Stimulated activated naive CD8-positive, alpha-beta T cell treated with anti-CD3 and anti-CD28 coated beads, Interleukin-15, Interleukin-2, amounts not matched to agents 100 U/mL and 50 U/mL, for 24 hours (primary cell): ENCODE measurements at regions not wholly inside any gene's neighbourhood (a gene's known extent, or its start where the extent isn't known, plus 50 kb on each side); places are given as distances from the start of the nearest gene placed in this dataset.
"Not testable (repeated sequence)": the region's sequence is repeated elsewhere in the genome, so short reads cannot be mapped to it uniquely, and the experiment has no call there.

ENCODE experiments used
- ATAC-seq: fragments of 150-1000 bp; cut with Tn5 transposase; one replicate; pipeline ENCODE4 v1.10.0; 2021
- DNase-seq: peaks from one replicate; pipeline ENCODE4 v3.0.0; 2021

- ATAC-seq, result no peak
Observed at GRCh38 chr12:22810036-22810435, 185.1 kb downstream of the ETNK1 start.

GRCh38 chr12:22812531-22812930, 187.6 kb downstream of the ETNK1 start:
- DNase-seq (no peak), ATAC-seq (no peak)

More at GRCh38 chr12:22810036-22810435, 185.1 kb downstream of the ETNK1 start:
- no peak for DNase-seq

GRCh38 chr12:22821985-22822384, 197.0 kb downstream of the ETNK1 start:
- DNase-seq (no peak), ATAC-seq (no peak)

DNA sequence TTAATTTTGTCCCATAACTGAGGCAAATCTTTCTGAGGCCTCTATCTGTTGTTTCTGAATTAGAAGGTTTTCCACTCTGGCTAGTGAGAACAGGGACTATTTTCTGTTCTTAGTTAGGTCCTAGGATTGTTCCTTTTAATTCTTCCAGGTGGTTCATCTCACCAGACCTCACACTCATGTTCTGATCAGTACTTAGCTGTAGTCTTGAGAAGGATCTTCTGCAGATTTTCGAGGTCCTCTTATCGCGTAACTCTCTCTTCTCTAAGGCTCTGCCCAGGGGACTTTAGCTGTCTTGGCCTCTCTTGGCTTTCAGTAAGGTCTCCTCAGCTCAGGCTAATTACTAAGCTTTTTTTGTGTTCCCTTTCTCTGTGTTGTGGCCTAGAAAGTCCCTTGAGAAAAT, 201.1 kb downstream of the ETNK1 start:
- ATAC-seq (no peak), DNase-seq (no peak)

GRCh38 chr12:22826446-22826981, 201.5 kb downstream of the ETNK1 start:
- not testable (repeated sequence) for ATAC-seq, DNase-seq

GRCh38 chr12:22828066-22828465, 203.1 kb downstream of the ETNK1 start:
- ATAC-seq, result no peak
- DNase-seq, result no peak

- no peak for ATAC-seq
- no peak for DNase-seq
Observed at GRCh38 chr12:22835431-22835830, 210.5 kb downstream of the ETNK1 start.

DNA sequence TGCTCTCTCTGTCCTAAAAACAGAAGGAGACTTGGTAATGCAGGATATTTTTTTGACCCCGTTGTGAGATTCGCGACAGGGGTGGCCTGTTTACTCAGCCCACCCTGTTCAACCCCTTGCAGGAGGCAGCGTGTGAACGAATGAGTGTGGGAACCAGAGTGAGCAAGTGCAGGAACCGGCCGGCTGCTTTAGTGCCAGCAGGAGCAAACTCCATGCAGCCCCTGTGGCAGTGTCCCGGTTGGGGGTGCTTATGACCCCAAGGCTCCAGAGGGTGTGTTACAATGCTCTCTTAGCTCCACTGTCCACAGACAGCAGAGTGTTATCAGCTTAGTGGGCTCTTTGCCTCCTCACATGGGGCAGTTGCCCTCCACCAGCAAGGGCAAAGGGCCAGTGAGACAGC, 225.2 kb downstream of the ETNK1 start:
- no peak for ATAC-seq

DNA sequence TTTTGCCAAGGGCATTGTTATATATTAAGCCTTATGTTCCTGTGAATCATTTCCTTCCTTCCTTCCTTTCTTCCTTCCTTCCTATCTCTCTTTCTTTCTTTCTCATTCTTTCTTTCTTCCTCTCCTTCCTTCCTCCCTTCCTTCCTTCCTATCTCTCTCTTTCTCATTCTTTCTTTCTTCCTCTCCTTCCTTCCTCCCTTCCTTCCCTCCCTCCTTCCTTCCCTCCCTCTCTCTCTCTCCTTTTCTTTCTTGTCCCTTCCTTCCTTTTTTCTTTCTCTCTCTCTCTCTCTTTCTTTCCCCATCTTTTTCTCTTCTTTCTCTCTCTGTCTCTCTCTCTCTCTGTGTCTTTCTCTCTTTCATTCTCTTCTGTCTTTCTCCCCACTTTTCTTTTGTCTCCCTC, 226.6 kb downstream of the ETNK1 start:
- ATAC-seq (no peak), DNase-seq (no peak)

More for the DNA sequence above, 225.2 kb downstream of the ETNK1 start:
- DNase-seq, result no peak

DNA sequence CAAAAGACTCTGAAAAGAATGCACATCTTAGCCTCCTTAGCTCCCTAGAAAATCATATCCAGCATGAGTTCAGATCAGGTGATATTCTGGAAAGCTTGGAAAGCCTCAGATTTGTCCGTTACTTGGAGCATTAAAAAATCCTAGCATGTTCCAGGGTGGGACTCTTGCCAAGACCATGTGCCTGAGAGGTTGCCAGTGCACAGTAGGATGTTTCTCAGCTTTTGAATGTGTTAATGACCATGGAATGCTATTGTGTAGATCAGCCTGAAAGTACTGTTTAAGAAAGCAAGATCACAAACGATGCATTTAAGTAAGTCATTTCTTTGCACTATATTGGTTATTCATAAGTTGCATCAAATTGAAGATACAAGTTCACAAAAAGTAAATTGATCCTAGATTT, 230.5 kb downstream of the ETNK1 start:
- ATAC-seq, result no peak
- no peak for DNase-seq

DNA sequence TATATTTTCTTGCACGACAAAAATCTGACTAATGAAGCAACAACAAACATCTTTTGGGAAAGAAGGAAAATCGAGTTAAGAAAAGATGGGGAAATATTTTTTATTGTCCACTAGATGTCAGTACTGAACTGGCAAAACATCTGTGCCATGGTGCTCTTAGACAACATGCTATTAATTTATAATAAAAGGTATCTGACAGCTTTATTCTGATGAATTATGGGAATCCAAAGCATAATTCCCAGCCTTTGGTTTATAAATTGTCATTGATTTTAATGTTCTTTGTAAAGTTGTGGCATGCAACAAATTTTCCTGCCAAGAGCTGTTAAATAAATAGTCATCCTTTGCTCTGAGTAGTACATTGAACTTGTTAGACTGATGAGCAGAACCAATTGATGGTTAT, 231.2 kb downstream of the ETNK1 start:
- no peak for ATAC-seq
- no peak for DNase-seq

DNA sequence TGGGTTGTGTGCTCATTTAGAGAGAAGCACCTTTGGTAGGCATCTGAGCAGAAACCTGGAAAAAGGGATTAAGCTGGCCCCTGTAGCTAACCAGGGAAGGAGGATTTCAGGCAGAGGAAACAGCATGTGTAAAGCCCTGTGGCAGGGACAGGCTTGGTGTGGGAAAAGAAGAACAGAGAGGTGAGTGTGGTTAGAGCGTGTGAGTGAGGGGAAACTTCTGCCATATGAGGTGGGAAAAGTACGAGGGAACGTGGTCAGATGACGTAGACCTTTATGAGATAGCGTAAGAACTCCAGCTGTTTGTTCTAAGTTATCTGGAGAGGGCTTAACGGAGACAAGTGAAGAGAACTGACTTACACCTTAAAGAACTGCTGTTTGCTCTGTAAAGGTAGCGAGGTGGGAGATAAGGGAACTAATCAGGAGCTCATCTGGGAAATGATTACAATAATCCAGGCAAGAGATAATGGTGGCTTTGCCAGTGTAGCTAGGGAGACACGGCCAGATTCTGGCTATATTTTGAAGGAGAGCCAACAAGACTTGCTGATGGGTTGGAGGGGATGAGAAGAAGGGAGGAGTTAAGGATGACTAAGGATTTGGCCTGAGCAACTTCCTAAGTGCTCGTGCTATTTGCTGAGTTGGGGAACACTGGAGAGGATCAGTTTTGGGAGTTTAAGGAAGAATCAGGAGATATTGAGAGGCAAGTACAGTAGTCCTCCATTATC, 234.0 kb downstream of the ETNK1 start:
- DNase-seq (no peak), ATAC-seq (no peak)

- ATAC-seq, result no peak
- DNase-seq, result no peak
Observed at GRCh38 chr12:22860926-22861325, 236.0 kb downstream of the ETNK1 start.

DNA sequence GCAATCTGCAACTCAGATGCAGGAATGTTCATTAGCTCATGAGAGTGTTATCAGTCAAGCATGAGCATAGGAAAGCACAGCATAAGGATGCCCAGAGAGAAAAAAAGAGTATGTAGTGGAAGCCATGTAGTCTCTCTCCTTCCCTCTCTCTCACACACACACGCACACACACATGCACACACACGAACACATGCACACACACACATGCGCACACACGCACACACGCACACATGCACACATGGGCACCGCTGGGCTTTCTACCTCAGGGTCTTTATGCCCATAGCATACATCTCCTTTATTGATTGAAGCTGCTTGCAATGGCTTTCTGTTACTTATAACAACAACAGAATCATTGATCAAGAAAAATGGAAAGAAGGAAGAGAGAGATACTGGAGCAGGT, 240.9 kb downstream of the ETNK1 start:
- DNase-seq, result no peak
- ATAC-seq, result no peak

DNA sequence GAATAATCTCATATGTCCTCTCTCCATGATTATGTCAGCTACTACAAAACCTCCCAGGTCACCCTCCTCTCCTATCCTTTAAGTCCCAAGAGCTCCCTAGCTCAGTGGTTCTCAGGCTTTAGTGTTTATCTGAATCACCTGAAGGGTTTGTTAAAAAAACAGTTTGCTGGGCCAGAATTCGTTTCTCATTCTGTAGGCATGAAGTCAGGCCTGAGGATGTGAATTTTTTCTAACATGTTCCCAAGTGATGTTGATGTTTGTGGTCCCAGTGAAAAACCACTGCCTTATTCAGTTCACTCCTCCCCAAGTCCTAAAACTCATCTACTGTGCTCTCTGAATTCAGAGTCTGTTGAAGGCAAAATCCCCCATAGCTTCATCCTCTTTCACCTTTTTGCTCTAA, 241.4 kb downstream of the ETNK1 start:
- no peak for ATAC-seq
- no peak for DNase-seq

DNA sequence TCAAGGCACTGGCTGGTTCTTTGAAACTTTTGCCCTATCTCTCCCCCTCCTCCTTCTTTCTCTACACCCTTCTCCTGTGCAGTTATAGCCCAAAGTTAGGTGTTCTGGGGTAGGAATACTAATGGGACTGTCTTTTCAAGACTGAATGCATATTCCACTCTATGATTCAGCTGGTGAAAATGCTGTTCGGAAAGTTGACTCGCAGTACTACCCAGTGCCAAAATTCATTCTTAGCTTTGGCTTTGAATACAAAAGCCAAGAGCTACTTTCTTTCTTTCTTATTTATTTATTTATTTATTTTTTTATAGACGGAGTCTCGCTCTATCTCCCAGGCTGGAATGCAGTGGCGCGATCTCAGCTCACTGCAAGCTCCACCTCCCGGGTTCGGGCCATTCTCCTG, 249.2 kb downstream of the ETNK1 start:
- no peak for ATAC-seq
- no peak for DNase-seq

GRCh38 chr12:22876262-22876661, 251.3 kb downstream of the ETNK1 start:
- no peak for ATAC-seq
- no peak for DNase-seq

GRCh38 chr12:22879203-22879602, 254.2 kb downstream of the ETNK1 start:
- ATAC-seq (no peak), DNase-seq (no peak)

- no peak for ATAC-seq
- DNase-seq, result no peak
Observed at GRCh38 chr12:22880331-22880730, 255.4 kb downstream of the ETNK1 start.

DNA sequence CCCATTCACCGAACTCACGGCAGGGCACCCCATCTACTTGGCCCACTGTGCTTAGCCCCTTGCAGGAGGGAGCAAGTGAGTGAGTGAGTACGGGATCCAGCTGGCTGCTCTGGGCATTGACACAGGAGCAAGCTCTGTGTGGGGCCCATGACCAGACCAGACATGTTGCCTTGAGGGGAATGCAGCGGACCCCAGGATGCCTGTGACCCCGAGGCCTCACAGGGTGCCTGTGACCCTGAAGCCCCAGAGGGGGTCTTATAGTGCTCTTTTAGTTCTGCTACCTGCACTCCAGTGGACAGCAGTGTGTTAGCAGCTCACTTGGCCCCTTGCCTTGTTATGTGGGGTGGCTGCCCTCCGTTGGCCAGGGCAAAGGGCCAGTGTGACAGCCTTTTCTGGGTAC, 255.8 kb downstream of the ETNK1 start:
- DNase-seq (no peak), ATAC-seq (no peak)

DNA sequence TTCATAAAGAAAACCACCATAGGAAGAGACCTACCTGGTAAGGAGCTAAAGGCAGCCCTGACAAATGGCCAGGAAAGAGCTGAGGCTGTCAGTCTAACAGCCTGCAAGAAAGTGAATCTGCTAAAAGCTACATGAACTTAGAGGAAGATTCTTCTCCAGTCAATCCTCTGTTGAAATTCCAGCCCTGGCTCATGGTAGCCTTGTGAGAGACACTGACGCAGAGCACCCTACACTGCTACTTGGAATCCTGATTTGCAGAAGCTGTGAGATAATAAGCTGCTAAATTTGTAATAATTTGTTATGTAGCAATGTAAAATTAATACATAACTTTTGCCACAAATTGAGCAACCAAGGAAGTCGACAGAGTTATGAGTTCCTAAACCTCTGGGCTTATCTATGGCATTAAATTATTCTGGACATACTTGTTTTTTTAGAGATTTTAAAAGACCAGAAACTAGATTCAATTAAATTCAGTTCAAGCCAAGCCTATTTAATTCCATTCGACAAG, 257.0 kb downstream of the ETNK1 start:
- DNase-seq (no peak), ATAC-seq (no peak)

DNA sequence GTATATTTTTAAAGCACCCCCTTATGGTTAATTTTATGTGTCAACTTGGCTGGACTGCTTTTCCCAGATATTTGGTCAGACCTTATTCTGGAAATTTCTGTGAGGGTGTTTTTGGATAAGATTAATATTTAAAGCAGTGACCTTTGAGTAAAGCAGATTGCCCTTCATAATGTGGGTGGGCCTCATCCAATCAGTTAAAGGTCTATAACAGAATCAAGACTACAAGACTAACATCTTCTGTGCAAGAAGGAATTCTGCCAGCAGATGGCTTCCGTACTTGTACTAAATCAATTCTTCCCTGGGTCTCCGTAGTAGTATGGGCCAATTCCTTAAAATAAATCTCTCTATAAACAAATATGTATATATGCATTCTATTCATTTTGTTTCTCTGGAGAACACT, 257.6 kb downstream of the ETNK1 start:
- ATAC-seq (no peak), DNase-seq (no peak)

DNA sequence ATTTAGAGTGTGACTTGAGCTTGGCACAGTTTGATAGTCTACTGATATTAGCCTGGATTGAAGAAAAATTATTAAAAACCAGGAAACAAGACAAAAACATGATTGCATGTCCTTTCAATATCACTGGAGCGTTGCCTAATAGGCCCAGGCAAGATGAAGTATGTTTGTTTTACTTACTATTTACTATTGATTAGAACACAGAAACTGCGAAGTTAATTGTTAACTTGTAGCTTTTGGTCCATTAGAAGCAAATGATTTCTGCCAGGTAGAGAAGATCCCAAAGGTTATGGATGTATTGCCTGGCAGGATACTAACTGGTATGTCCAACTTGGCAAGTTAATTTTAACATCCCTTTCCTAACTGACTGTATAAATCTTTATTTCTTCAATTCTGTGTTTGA, 268.9 kb downstream of the ETNK1 start:
- no peak for ATAC-seq
- DNase-seq, result no peak

DNA sequence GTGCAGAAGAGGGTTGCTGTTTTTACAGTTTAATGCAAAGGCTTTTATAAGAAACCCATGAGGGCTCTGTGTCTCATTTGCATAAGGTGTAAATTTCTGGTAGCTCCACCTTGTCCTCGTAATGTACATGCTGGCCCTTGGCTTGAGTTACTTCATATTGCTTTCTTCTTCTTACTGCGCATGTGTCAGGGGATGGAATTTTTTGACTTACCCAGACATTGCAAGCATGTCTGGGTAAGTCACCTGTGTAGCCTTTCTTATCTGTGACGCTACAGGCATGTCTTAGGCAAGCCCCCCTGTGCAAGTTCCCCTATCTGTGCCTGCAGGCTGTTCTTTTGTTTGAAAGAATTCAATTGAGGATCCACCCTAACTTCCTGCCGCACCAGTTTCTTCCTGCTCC, 274.2 kb downstream of the ETNK1 start:
- ATAC-seq (no peak), DNase-seq (no peak)
